Activated naive CD4-positive, alpha-beta T cell treated with anti-CD3 and anti-CD28 coated beads for 36 hours (primary cell): ENCODE measurements at regions not wholly inside any gene's neighbourhood (a gene's known extent, or its start where the extent isn't known, plus 50 kb on each side); places are given as distances from the start of the nearest gene placed in this dataset.

Experiments used
- CTCF ChIA-PET: fragments of 350-600 bp; sonication (Branson Sonifier 250); formaldehyde crosslinking; loops from one replicate; lab custom pipeline; 2021; ENCODE audit warnings: antibody characterized with exemption; lab: Charles Lee
- DNase-seq: peaks from one replicate; pipeline ENCODE4 v3.0.0-alpha.2; 2020
- H3K27ac Mint-ChIP-seq: one replicate; pipeline ENCODE4 v1.8.0; 2021; ENCODE audit warnings: mild to moderate bottlenecking, mixed read lengths
- H3K27me3 Mint-ChIP-seq: one replicate; pipeline ENCODE4 v1.8.0; 2021; ENCODE audit warnings: low read depth, mixed read lengths
- H3K36me3 Mint-ChIP-seq: one replicate; pipeline ENCODE4 v1.8.0; 2021; ENCODE audit warnings: low read depth, mixed read lengths
- H3K4me1 Mint-ChIP-seq: one replicate; pipeline ENCODE4 v1.8.0; 2021; ENCODE audit warnings: low read depth, mixed read lengths
- H3K4me3 Mint-ChIP-seq: one replicate; pipeline ENCODE4 v1.8.0; 2021; ENCODE audit warnings: mild to moderate bottlenecking, moderate library complexity, mixed read lengths
- H3K9me3 Mint-ChIP-seq: one replicate; pipeline ENCODE4 v1.8.0; 2021; ENCODE audit warnings: mixed read lengths
- intact Hi-C: fragments of 100-400 bp; cut with micrococcal nuclease; formaldehyde crosslinking; loops from one replicate; pipeline ENCODE4 v1.15.1; 2023

DNA sequence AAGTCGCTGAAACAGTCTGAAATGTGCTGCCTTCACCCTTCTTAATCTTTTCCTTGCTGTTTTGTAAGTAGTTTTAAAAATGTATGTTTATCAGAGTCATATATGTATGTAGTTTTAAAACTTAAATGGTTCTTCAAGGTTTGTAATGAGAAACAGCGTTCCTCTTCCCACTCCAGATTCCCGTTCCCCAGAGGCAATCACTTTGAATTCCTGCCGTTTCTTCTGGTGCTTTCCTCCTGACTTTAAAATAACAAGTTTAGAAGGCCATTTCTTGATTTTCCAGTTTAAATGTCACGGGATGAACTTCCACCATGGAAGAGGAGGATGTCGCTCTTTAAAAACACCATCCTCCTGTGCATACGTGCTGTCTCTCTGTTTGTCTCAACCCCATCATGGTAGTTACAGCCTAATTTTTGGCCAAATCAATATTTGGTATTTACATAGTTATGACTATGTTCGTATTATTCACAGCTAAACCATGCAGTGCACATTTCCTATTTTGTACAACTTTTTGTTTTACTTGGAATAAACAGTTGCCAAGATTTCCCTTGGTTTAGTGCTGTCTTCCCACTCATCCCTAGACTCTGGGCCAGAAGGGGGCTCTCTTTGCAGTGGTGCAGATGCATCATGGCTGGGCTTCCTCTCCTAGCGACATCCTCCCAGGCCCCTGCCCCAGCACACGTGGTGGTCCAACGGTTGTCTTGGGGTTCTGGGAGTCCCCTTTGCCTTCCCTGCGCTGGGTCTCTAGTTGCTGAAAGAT lies 151.4 kb downstream of the PTPN20 start:
- intact Hi-C loops = no loop called here
- CTCF ChIA-PET = interaction anchor here (1.8 to 2.4 kb wide), 2 partner anchors 13 to 14 kb away, joined by 5 to 8 read pairs; no protein-coding TSS in a partner anchor

DNA sequence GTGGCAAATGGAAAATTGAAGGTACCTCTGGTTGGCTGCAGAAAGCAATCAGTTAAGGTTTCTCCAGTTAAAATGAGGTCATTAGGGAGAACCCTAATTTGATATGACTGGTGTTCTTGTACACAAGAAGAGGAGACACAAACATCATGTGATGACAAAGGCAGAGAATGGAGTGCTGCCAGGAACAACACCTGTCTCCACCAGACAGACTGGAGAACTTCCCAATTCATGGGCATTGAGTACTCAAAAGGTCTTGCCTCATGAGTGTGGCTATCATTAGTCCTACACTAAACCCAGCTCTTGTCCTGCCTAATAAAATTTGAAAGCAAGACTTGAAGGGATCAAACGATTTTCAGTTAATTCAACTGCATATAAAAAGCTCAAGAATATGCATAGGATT lies 152.6 kb downstream of the PTPN20 start:
- no peaks in the 10 kb centered on the region for H3K4me1 Mint-ChIP-seq
- H3K9me3 Mint-ChIP-seq = no peaks in the 10 kb centered on the region
- intact Hi-C loops = no loop called here
- H3K4me3 Mint-ChIP-seq = no peak overlapping the region
- no peaks in the 10 kb centered on the region for H3K27me3 Mint-ChIP-seq
- H3K27ac Mint-ChIP-seq = no peak overlapping the region
- H3K36me3 Mint-ChIP-seq = no peaks in the 10 kb centered on the region
- CTCF ChIA-PET = interaction anchor here (1.0 to 2.4 kb wide), 4 partner anchors 12 to 248 kb away, joined by 3 to 8 read pairs (median 4); no protein-coding TSS in a partner anchor
- DNase-seq = no peak

More for the DNA sequence above, 151.4 kb downstream of the PTPN20 start:
- Mint-ChIP-seq H3K36me3 (no peaks in the 10 kb centered on the region), H3K27me3 (no peaks in the 10 kb centered on the region), H3K4me1 (no peaks in the 10 kb centered on the region), H3K27ac (no peak overlapping the region), H3K4me3 (no peak overlapping the region), H3K9me3 (no peaks in the 10 kb centered on the region)
- peak; percentile 17 for DNase-seq

DNA sequence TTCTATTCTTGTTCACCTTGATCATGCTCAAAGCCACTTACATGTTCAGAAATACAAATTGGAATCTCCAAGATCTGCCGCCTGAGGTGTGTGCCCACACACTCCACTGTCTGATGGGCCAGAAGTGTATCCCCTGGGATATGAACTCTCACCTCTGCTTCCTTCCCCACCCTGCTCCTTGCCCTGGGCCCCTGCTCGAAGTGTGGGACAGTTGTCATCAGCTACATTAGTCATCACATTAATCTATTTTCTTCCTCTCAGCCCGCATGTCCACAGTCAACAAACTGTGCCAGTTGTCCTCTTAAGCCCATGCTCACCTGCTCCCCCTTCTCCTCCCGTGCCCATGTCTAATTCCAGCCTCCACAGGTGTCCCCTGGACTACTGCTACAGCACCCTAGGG lies 154.7 kb downstream of the PTPN20 start:
- H3K9me3 Mint-ChIP-seq = no peaks in the 10 kb centered on the region
- intact Hi-C loops = no loop called here
- no peaks in the 10 kb centered on the region for H3K27me3 Mint-ChIP-seq
- H3K36me3 Mint-ChIP-seq = no peaks in the 10 kb centered on the region
- H3K27ac Mint-ChIP-seq = no peak overlapping the region
- H3K4me3 Mint-ChIP-seq = no peak overlapping the region
- CTCF ChIA-PET = interaction anchor here (2.2 kb wide), 1 partner anchor 18 kb away, joined by 9 read pairs; no protein-coding TSS in a partner anchor
- H3K4me1 Mint-ChIP-seq = no peaks in the 10 kb centered on the region
- DNase-seq = no peak

DNA sequence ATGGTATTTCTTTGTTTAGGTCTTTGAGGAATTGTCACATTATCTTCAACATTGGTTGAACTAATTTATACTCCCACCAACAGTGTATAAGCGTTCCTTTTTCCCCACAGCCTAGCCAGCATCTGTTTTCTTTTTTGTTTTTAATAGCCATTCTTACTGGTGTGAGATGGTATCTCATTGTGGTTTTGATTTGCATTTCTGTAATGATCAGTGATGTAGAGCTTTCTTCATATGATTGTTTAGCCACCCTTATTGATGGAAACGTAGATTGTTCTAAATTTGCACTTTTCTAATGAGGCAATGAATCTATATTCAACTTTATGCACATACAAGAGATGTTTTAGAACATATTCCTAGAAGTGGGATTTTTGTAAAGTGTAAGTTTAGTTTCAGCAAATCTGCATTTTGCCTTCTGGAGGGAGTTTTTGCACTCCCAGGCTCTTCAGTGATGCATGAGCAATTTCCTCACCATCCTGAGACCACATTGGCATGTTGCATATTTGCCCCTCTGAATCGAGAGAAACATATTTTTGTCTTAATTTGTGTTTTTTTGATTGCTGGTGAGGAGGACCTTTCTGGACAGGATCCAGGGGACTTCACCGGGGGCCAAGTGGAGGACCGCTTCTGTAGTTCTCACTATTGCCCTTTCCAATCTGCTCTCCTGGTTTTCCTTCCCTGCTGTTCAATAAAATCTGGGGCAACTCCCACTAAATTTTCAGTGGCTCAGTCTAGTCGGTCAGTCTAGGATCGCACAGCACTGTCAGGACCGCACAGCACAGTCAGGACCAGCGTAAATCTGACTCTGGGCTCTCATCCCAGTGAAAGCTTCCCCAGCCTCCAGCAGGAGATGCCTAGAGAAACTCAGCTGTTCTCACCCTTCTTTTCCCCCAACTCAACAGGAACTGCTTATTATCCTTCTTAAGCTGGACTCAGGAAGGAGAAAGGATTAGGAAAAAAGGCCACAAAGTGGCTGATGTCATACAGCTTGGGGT lies 157.0 kb downstream of the PTPN20 start:
- no peaks in the 10 kb centered on the region for H3K36me3 Mint-ChIP-seq
- DNase-seq = no peak
- H3K27me3 Mint-ChIP-seq = no peaks in the 10 kb centered on the region
- H3K9me3 Mint-ChIP-seq = no peaks in the 10 kb centered on the region
- no peak overlapping the region for H3K27ac Mint-ChIP-seq
- H3K4me3 Mint-ChIP-seq = no peak overlapping the region
- H3K4me1 Mint-ChIP-seq = no peaks in the 10 kb centered on the region
- intact Hi-C loops = no loop called here
- CTCF ChIA-PET = interaction anchor here (1.0 kb wide), 1 partner anchor 21 kb away, joined by 5 read pairs; no protein-coding TSS in a partner anchor

DNA sequence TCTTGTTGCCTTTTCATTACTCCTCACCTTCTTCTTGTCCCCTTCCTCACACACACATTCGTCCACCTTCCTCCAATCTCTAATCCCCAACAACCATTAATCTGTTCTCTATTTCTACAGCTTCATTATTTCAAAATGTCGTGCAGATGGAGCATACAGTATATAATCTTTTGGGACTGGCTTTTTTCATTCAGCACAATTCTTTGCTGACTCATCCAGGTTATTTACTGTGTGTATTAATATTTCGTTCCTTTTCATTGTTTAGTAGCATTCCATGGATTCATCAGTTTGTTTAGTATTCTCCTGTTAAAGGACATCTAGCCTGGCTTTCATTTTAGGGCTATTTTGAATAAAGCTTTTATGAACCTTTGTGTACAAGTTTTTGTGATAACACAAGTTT lies 159.3 kb downstream of the PTPN20 start:
- H3K4me3 Mint-ChIP-seq = no peak overlapping the region
- no peak overlapping the region for H3K27ac Mint-ChIP-seq
- no peaks in the 10 kb centered on the region for H3K36me3 Mint-ChIP-seq
- no peaks in the 10 kb centered on the region for H3K4me1 Mint-ChIP-seq
- H3K9me3 Mint-ChIP-seq = no peaks in the 10 kb centered on the region
- intact Hi-C loops = no loop called here
- H3K27me3 Mint-ChIP-seq = no peaks in the 10 kb centered on the region
- CTCF ChIA-PET = interaction anchor here (0.7 to 1.3 kb wide), 3 partner anchors 23 to 235 kb away, joined by 3 to 4 read pairs (median 3); no protein-coding TSS in a partner anchor
- DNase-seq = no peak

DNA sequence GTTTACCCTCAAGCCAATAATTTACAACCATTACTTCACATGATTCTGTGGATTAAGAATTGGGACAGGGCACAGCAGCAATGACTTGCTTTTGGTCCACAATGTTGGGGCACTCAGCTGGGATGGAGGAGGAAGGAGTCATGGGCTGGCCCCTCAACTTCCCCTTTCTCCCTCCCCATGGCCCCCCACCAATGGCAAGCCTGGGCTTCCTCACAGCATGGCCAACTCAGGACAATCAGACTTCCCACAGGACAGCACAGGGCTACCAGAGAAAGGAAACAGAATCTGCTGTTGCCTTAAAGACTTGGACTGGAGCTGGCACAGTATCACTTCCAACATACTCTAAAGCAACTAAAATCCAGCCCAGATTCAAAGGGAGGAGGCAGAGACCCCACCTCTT lies 160.7 kb downstream of the PTPN20 start:
- intact Hi-C loops = no loop called here
- Mint-ChIP-seq H3K9me3 (no peaks in the 10 kb centered on the region), H3K27ac (no peak overlapping the region), H3K36me3 (no peaks in the 10 kb centered on the region), H3K27me3 (no peaks in the 10 kb centered on the region), H3K4me1 (no peaks in the 10 kb centered on the region), H3K4me3 (no peak overlapping the region)
- DNase-seq = no peak
- CTCF ChIA-PET = interaction anchor here (1.0 kb wide), 1 partner anchor 24 kb away, joined by 4 read pairs; no protein-coding TSS in a partner anchor

- Mint-ChIP-seq H3K9me3 (no peaks in the 10 kb centered on the region), H3K27ac (no peak overlapping the region), H3K27me3 (no peaks in the 10 kb centered on the region), H3K4me3 (no peak overlapping the region), H3K36me3 (no peaks in the 10 kb centered on the region), H3K4me1 (no peaks in the 10 kb centered on the region)
- intact Hi-C loops = no loop called here
- CTCF ChIA-PET = interaction anchor here (2.8 kb wide), 1 partner anchor 27 kb away, joined by 13 read pairs; no protein-coding TSS in a partner anchor
- DNase-seq = no peak
Observed at GRCh38 chr10:47073967-47074366, 162.7 kb downstream of the PTPN20 start.

GRCh38 chr10:47076949-47077361 lies 165.7 kb downstream of the PTPN20 start:
- peaks cover 14% of the 10 kb centered on the region for H3K4me1 Mint-ChIP-seq
- intact Hi-C loops = no loop called here
- no peak overlapping the region for H3K4me3 Mint-ChIP-seq
- no peak overlapping the region for H3K27ac Mint-ChIP-seq
- H3K9me3 Mint-ChIP-seq = no peaks in the 10 kb centered on the region
- CTCF ChIA-PET = interaction anchor here (2.8 kb wide), 1 partner anchor 30 kb away, joined by 13 read pairs; no protein-coding TSS in a partner anchor
- H3K27me3 Mint-ChIP-seq = no peaks in the 10 kb centered on the region
- no peak for DNase-seq
- no peaks in the 10 kb centered on the region for H3K36me3 Mint-ChIP-seq

- H3K9me3 Mint-ChIP-seq = no peaks in the 10 kb centered on the region
- no peak overlapping the region for H3K4me3 Mint-ChIP-seq
- peaks cover 14% of the 10 kb centered on the region for H3K4me1 Mint-ChIP-seq
- intact Hi-C loops = no loop called here
- CTCF ChIA-PET = no interaction called here
- no peaks in the 10 kb centered on the region for H3K27me3 Mint-ChIP-seq
- no peak overlapping the region for H3K27ac Mint-ChIP-seq
- no peak for DNase-seq
- no peaks in the 10 kb centered on the region for H3K36me3 Mint-ChIP-seq
Observed at GRCh38 chr10:47077386-47077785, 166.2 kb downstream of the PTPN20 start.

DNA sequence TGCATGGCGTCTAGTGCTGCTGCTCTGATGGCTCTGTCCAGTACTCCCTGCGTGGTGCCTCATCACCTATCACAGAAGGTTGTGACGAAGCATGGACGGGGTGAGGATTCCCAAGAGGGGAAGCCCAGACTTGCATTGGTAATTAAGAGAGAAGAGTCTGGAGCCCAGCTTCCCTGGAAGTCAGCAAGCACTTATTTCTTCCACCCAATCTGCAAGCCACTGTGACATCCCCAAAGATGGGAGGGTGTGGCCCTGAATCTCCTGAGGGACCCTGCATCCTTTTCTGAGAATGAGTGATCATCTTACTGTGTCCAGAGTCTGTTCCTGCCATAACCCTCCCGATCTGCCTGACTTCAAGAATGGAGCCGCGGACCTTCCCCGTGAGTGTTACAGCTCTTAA lies 166.7 kb downstream of the PTPN20 start:
- Mint-ChIP-seq H3K27ac (no peak overlapping the region), H3K4me3 (no peak overlapping the region), H3K36me3 (no peaks in the 10 kb centered on the region), H3K27me3 (no peaks in the 10 kb centered on the region), H3K9me3 (no peaks in the 10 kb centered on the region), H3K4me1 (peaks cover 14% of the 10 kb centered on the region)
- CTCF ChIA-PET = interaction anchor here (1.7 kb wide), 1 partner anchor 30 kb away, joined by 9 read pairs; no protein-coding TSS in a partner anchor
- DNase-seq = no peak
- intact Hi-C loops = no loop called here

DNA sequence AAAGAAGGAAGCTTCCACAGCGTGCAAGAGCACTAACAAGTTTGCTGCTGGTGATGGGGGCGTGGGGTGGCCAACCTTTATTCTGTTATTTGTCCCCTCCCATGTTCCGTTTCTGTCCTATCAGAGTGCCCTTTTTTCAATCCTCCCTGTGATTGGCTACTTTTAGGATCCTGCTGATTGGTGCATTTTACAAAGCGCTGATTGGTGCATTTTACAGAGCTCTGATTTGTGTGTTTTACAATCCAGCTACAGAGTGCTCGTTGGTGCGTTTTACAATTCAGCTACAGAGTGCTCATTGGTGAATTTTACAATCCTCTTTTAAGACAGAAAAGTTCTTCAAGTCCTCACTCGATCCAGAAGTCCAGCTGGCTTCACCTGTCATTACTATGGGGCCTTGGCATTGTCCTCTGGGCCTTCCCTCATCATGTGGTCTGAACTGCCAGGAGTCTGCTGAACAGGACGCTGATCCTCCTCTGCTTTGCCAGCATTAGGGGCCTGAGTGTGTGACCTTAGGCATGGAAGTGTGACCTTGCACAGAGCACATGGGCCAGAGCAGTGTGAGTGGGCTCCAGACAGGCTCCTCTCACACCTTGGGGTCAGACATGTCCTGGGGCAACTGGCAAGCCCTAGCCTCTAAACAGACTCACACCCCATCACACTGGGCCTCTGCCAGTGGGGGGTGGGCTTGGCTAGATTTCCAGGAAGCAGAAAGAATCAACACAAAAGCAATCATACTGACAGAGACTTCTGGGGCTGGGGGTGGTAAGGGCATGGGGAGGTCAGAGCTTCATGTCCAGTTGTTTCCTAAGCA lies 167.4 kb downstream of the PTPN20 start:
- H3K9me3 Mint-ChIP-seq = no peaks in the 10 kb centered on the region
- intact Hi-C loops = no loop called here
- H3K27ac Mint-ChIP-seq = no peak overlapping the region
- no peak for DNase-seq
- no peaks in the 10 kb centered on the region for H3K27me3 Mint-ChIP-seq
- H3K36me3 Mint-ChIP-seq = no peaks in the 10 kb centered on the region
- CTCF ChIA-PET = interaction anchor here (1.1 to 1.7 kb wide), 2 partner anchors 30 to 233 kb away, joined by 3 to 9 read pairs; no protein-coding TSS in a partner anchor
- H3K4me1 Mint-ChIP-seq = peaks cover 14% of the 10 kb centered on the region
- H3K4me3 Mint-ChIP-seq = no peak overlapping the region
